A549 (cell line): ENCODE measurements at regions not wholly inside any gene's neighbourhood (a gene's known extent, or its start where the extent isn't known, plus 50 kb on each side); places are given as distances from the start of the nearest gene placed in this dataset.

ENCODE experiments used
- BHLHE40 ChIP-seq: IDR thresholded peaks from 2 replicates; pipeline ENCODE4 v1.6.1; 2012; ENCODE audit warnings: low read depth, low read length, inconsistent platforms
- CHD4 ChIP-seq: fragments of 200-600 bp; sonication (generic); IDR thresholded peaks from 2 replicates; pipeline ENCODE4 v1.6.1; 2016; ENCODE audit warnings: antibody characterized with exemption, mild to moderate bottlenecking, borderline replicate concordance
- CTCF ChIP-seq: fragments of >200 bp; sonication (Bioruptor Twin); formaldehyde crosslinking; IDR thresholded peaks from 3 replicates; pipeline ENCODE4 v1.5.1; 2016
- EP300 ChIP-seq, 2 experiments: fragments of >200 bp; sonication (Bioruptor Twin); formaldehyde crosslinking; IDR thresholded peaks; 2 replicates in 1 of 2; 3 replicates in 1 of 2; pipeline ENCODE4 v1.6.1; 2016 to 2017
- JUN ChIP-seq, 2 experiments: fragments of >200 bp; sonication (Bioruptor Twin); formaldehyde crosslinking; IDR thresholded peaks; 2 replicates in 1 of 2; 3 replicates in 1 of 2; pipeline ENCODE4 v1.6.1; 2016 to 2017
- MAFK ChIP-seq: fragments of 450-650 bp; IDR thresholded peaks from 2 replicates; pipeline ENCODE4 v1.6.1; 2014; ENCODE audit not compliant: partially characterized antibody
- MYC ChIP-seq: IDR thresholded peaks from 2 replicates; pipeline ENCODE4 v1.6.1; 2012; ENCODE audit warnings: mild to moderate bottlenecking, inconsistent platforms, low read length, improper control_type of control experiment, borderline replicate concordance
- PHF8 ChIP-seq: fragments of 200-600 bp; sonication (generic); IDR thresholded peaks from 2 replicates; pipeline ENCODE4 v1.6.1; 2016; ENCODE audit warnings: low read depth, mild to moderate bottlenecking, antibody characterized with exemption, moderate library complexity, borderline replicate concordance
- POLR2A ChIP-seq: IDR thresholded peaks from 2 replicates; pipeline ENCODE4 v1.6.1; 2012; ENCODE audit warnings: mild to moderate bottlenecking, low read length
- RAD21 ChIP-seq, 2 experiments: fragments of >200 bp in 1 of 2; sonication (Bioruptor Twin) in 1 of 2; formaldehyde crosslinking in 1 of 2; IDR thresholded peaks in 1 of 2; conservative IDR thresholded peaks in 1 of 2; 2 replicates in 1 of 2; 3 replicates in 1 of 2; pipeline ENCODE4 v1.6.1; 2012 to 2018; ENCODE audit warnings: inconsistent platforms in 1 of 2
- RCOR1 ChIP-seq: fragments of 150-350 bp; IDR thresholded peaks from 2 replicates; pipeline ENCODE4 v1.6.1; 2014; ENCODE audit warnings: antibody characterized with exemption, low read length, low read depth
- REST ChIP-seq: fragments of 200-600 bp; sonication (generic); IDR thresholded peaks from 2 replicates; pipeline ENCODE4 v1.6.1; 2016; ENCODE audit warnings: antibody characterized with exemption, mild to moderate bottlenecking, moderate library complexity
- ZNF302 ChIP-seq: fragments of 250-450 bp; sonication (Bioruptor Pico); IDR thresholded peaks from 2 replicates; pipeline ENCODE4 v1.9.0; 2021; ENCODE audit warnings: inconsistent platforms, mild to moderate bottlenecking, moderate library complexity
- TF ChIP-seq, protein P1 (sequence below): fragments of 150-350 bp; IDR thresholded peaks from 2 replicates; pipeline ENCODE4 v1.6.1; 2014; ENCODE audit warnings: low read depth, mild to moderate bottlenecking, low read length

- TF ChIP-seq PHF8 (no peak), MAFK (no peak), MYC (no peak), CTCF (no peak), RAD21 (conservative IDR thresholded peaks at IDR 0.05 in 1 of 2, IDR thresholded peaks at IDR 0.05 in 1 of 2) (no peak), CHD4 (no peak), ZNF302 (CRISPR knock-in tag) (no peak), REST (no peak), JUN (IDR thresholded peaks at IDR 0.05) (no peak), POLR2A (no peak), RCOR1 (no peak), EP300 (IDR thresholded peaks at IDR 0.05) (no peak), BHLHE40 (no peak)
- TF ChIP-seq, protein P1, sequence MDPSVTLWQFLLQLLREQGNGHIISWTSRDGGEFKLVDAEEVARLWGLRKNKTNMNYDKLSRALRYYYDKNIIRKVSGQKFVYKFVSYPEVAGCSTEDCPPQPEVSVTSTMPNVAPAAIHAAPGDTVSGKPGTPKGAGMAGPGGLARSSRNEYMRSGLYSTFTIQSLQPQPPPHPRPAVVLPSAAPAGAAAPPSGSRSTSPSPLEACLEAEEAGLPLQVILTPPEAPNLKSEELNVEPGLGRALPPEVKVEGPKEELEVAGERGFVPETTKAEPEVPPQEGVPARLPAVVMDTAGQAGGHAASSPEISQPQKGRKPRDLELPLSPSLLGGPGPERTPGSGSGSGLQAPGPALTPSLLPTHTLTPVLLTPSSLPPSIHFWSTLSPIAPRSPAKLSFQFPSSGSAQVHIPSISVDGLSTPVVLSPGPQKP = no peak
Measured at GRCh38 chr13:60646620-60647019, 249.6 kb downstream of the TDRD3 start.
